ENCODE measurements at regions not wholly inside any gene's neighbourhood (a gene's known extent, or its start where the extent isn't known, plus 50 kb on each side); places are given as distances from the start of the nearest gene placed in this dataset.

- no peak overlapping the region for H3K27ac ChIP-seq (ENCODE audit: insufficient read depth, low read depth, low read length)
- H4K20me1 ChIP-seq (replicated peaks; ENCODE audit: control insufficient read depth, extremely low read depth, insufficient read depth, low read length) = no peaks in the 10 kb centered on the region
- H3K4me2 ChIP-seq (ENCODE audit: insufficient read depth, low read length) = no peak overlapping the region
- H2AFZ ChIP-seq (ENCODE audit: low read depth, low read length) = no peak overlapping the region
- H3K9me1 ChIP-seq (replicated peaks; ENCODE audit: control insufficient read depth, extremely low read depth, insufficient read depth, low read length) = no peaks in the 10 kb centered on the region
- BruUV-seq (replicated peaks) = no TSS peak
- dilution Hi-C loops (cut with MboI; ENCODE audit: extremely low pct_ligation_motif_present, low sequenced_read_pairs) (no loop called here), intact Hi-C loops (cut with micrococcal nuclease) (no loop called here)
- no peak overlapping the region for H3K9ac ChIP-seq (replicated peaks; ENCODE audit: extremely low read depth, insufficient read depth, low read length)
- no peaks in the 10 kb centered on the region for H3K36me3 ChIP-seq (ENCODE audit: control insufficient read depth in 2 of 2, extremely low read depth in 1 of 2, insufficient read depth in 2 of 2, low read length in 2 of 2)
- no peaks in the 10 kb centered on the region for H3K79me2 ChIP-seq (ENCODE audit: control insufficient read depth, insufficient read depth, low read length)
- DNase-seq (ENCODE audit: low read depth, low spot score) (no peak), FAIRE-seq (no peak)
- no peaks in the 10 kb centered on the region for H3K4me1 ChIP-seq (ENCODE audit: control insufficient read depth, extremely low read depth, insufficient read depth, low read length)
- H3K9me3 ChIP-seq (replicated peaks; ENCODE audit: control insufficient read depth, insufficient read depth, low read length) = no peaks in the 10 kb centered on the region
- H3K4me3 ChIP-seq (replicated peaks in 1 of 3; ENCODE audit: insufficient read depth in 1 of 3, low read depth in 1 of 3, low read length in 3 of 3) = no peak overlapping the region
- CTCF ChIA-PET = no interaction called here
- no peaks in the 10 kb centered on the region for H3K27me3 ChIP-seq (ENCODE audit: control insufficient read depth in 2 of 2, insufficient read depth in 2 of 2, low read length in 2 of 2)
- TF ChIP-seq MYC (IDR thresholded peaks at IDR 0.05; ENCODE audit: low read depth, low read length) = no peak
- no peak for TF ChIP-seq POLR2AphosphoS5 (IDR thresholded peaks at IDR 0.05; ENCODE audit: insufficient read depth, low read depth, low read length)
- no peak for TF ChIP-seq FOS (IDR thresholded peaks at IDR 0.05; ENCODE audit: borderline replicate concordance, insufficient read depth, low read length)
- TF ChIP-seq GATA2 (IDR thresholded peaks at IDR 0.05; ENCODE audit: insufficient read depth, insufficient read length, low read depth, low read length) = no peak
- TF ChIP-seq EZH2 (IDR thresholded peaks at IDR 0.05; ENCODE audit: borderline replicate concordance, low read depth, low read length, severe bottlenecking) = no peak
- TF ChIP-seq CTCF (IDR thresholded peaks at IDR 0.05; ENCODE audit: extremely low read depth in 1 of 2, insufficient read depth in 1 of 2, low read depth in 1 of 2, low read length in 2 of 2) = no peak
- TF ChIP-seq POLR2A (IDR thresholded peaks at IDR 0.05; ENCODE audit: low read depth, low read length) = no peak
- TF ChIP-seq JUN (IDR thresholded peaks at IDR 0.05; ENCODE audit: borderline replicate concordance, insufficient read depth, insufficient read length, low read depth) = no peak
- TF ChIP-seq MAX (IDR thresholded peaks at IDR 0.05; ENCODE audit: insufficient read depth, insufficient read length) = no peak
- POLR2A ChIA-PET = no interaction called here
Observed at GRCh38 chr4:170705907-170706306, 616.2 kb upstream of the AADAT start.
